ENCODE measurements at regions not wholly inside any gene's neighbourhood (a gene's known extent, or its start where the extent isn't known, plus 50 kb on each side); places are given as distances from the start of the nearest gene placed in this dataset.
"Not testable (repeated sequence)": the region's sequence is repeated elsewhere in the genome, so short reads cannot be mapped to it uniquely, and the experiment has no call there.

- H3K4me3 Mint-ChIP-seq, result no peak overlapping the region
- H3K4me1 Mint-ChIP-seq (ENCODE audit: unreplicated experiment), result no peaks in the 10 kb centered on the region
- peaks cover 4% of the 10 kb centered on the region for H3K36me3 Mint-ChIP-seq
- no peak for DNase-seq (ENCODE audit: extremely low spot score, unreplicated experiment)
- TF ChIP-seq CTCF (conservative IDR thresholded peaks at IDR 0.05), result peak; percentile 47
- peaks cover 5% of the 10 kb centered on the region for H3K9me3 Mint-ChIP-seq
- H3K27ac Mint-ChIP-seq, result no peak overlapping the region
- no peaks in the 10 kb centered on the region for H3K27me3 Mint-ChIP-seq
These were observed 371.8 kb upstream of the NRSN1 start for GRCh38 chr6:23754197-23754596.

- Mint-ChIP-seq H3K27ac (no peak overlapping the region), H3K4me3 (no peak overlapping the region), H3K9me3 (peaks cover 5% of the 10 kb centered on the region), H3K27me3 (no peaks in the 10 kb centered on the region), H3K36me3 (no peaks in the 10 kb centered on the region), H3K4me1 (ENCODE audit: unreplicated experiment) (peaks cover 5% of the 10 kb centered on the region)
- no peak for DNase-seq (ENCODE audit: extremely low spot score, unreplicated experiment)
- no peak for TF ChIP-seq CTCF (conservative IDR thresholded peaks at IDR 0.05)
These were observed 350.9 kb upstream of the NRSN1 start for GRCh38 chr6:23775127-23775526.

- Mint-ChIP-seq H3K27me3 (no peaks in the 10 kb centered on the region), H3K27ac (no peak overlapping the region), H3K9me3 (no peaks in the 10 kb centered on the region), H3K36me3 (no peaks in the 10 kb centered on the region), H3K4me3 (no peak overlapping the region), H3K4me1 (ENCODE audit: unreplicated experiment) (peaks cover 28% of the 10 kb centered on the region)
- no peak for DNase-seq (ENCODE audit: extremely low spot score, unreplicated experiment)
- TF ChIP-seq CTCF (conservative IDR thresholded peaks at IDR 0.05), result no peak
These were observed 342.1 kb upstream of the NRSN1 start for GRCh38 chr6:23783901-23784300.

- H3K27ac Mint-ChIP-seq, result no peak overlapping the region
These were observed 341.6 kb upstream of the NRSN1 start for GRCh38 chr6:23784301-23784919.

GRCh38 chr6:23790756-23791155, 335.3 kb upstream of the NRSN1 start:
- Mint-ChIP-seq H3K4me1 (ENCODE audit: unreplicated experiment) (peaks cover 13% of the 10 kb centered on the region), H3K27ac (no peak overlapping the region), H3K4me3 (no peak overlapping the region), H3K9me3 (no peaks in the 10 kb centered on the region), H3K27me3 (no peaks in the 10 kb centered on the region), H3K36me3 (no peaks in the 10 kb centered on the region)
- TF ChIP-seq CTCF (conservative IDR thresholded peaks at IDR 0.05), result no peak
- no peak for DNase-seq (ENCODE audit: extremely low spot score, unreplicated experiment)

More at GRCh38 chr6:23784301-23784919, 341.6 kb upstream of the NRSN1 start:
- Mint-ChIP-seq H3K4me3 (no peak overlapping the region), H3K36me3 (no peaks in the 10 kb centered on the region), H3K9me3 (no peaks in the 10 kb centered on the region), H3K27me3 (no peaks in the 10 kb centered on the region), H3K4me1 (ENCODE audit: unreplicated experiment) (peaks cover 28% of the 10 kb centered on the region)
- DNase-seq (ENCODE audit: extremely low spot score, unreplicated experiment), result no peak
- no peak for TF ChIP-seq CTCF (conservative IDR thresholded peaks at IDR 0.05)

- no peaks in the 10 kb centered on the region for H3K9me3 Mint-ChIP-seq
- H3K4me1 Mint-ChIP-seq (ENCODE audit: unreplicated experiment), result no peaks in the 10 kb centered on the region
- H3K36me3 Mint-ChIP-seq, result no peaks in the 10 kb centered on the region
- H3K27me3 Mint-ChIP-seq, result no peaks in the 10 kb centered on the region
- H3K4me3 Mint-ChIP-seq, result no peak overlapping the region
- H3K27ac Mint-ChIP-seq, result no peak overlapping the region
- no peak for DNase-seq (ENCODE audit: extremely low spot score, unreplicated experiment)
- no peak for TF ChIP-seq CTCF (conservative IDR thresholded peaks at IDR 0.05)
These were observed 329.0 kb upstream of the NRSN1 start for GRCh38 chr6:23797041-23797440.

- H3K27me3 Mint-ChIP-seq; H3K4me1 Mint-ChIP-seq (ENCODE audit: unreplicated experiment); DNase-seq (ENCODE audit: extremely low spot score, unreplicated experiment); H3K4me3 Mint-ChIP-seq; H3K9me3 Mint-ChIP-seq; H3K27ac Mint-ChIP-seq; H3K36me3 Mint-ChIP-seq: not testable (repeated sequence)
These were observed 321.7 kb upstream of the NRSN1 start for GRCh38 chr6:23804289-23804688.

- not testable (repeated sequence) for H3K9me3 Mint-ChIP-seq, H3K36me3 Mint-ChIP-seq
These were observed 304.9 kb upstream of the NRSN1 start for GRCh38 chr6:23821141-23821540.

More at GRCh38 chr6:23821141-23821540, 304.9 kb upstream of the NRSN1 start:
- not testable (repeated sequence) for DNase-seq (ENCODE audit: extremely low spot score, unreplicated experiment); H3K27ac Mint-ChIP-seq; H3K27me3 Mint-ChIP-seq; H3K4me3 Mint-ChIP-seq
- peaks cover 12% of the 10 kb centered on the region for H3K4me1 Mint-ChIP-seq (ENCODE audit: unreplicated experiment)

Data from type B pancreatic cell (in vitro differentiated cells).